ENCODE measurements at regions not wholly inside any gene's neighbourhood (a gene's known extent, or its start where the extent isn't known, plus 50 kb on each side); places are given as distances from the start of the nearest gene placed in this dataset.

GRCh38 chr21:38726482-38726881 is 79.2 kb upstream of the ETS2 start:
- no peak for TF ChIP-seq PBX3 (CRISPR knock-in tag; IDR thresholded peaks at IDR 0.05)
- no peak for TF ChIP-seq ZNF792 (tag by site-specific recombination; IDR thresholded peaks at IDR 0.05)
- TF ChIP-seq ZNF366 (tag by site-specific recombination; conservative IDR thresholded peaks at IDR 0.05) = peak; percentile 87
